ENCODE measurements at regions not wholly inside any gene's neighbourhood (a gene's known extent, or its start where the extent isn't known, plus 50 kb on each side); places are given as distances from the start of the nearest gene placed in this dataset.

DNA sequence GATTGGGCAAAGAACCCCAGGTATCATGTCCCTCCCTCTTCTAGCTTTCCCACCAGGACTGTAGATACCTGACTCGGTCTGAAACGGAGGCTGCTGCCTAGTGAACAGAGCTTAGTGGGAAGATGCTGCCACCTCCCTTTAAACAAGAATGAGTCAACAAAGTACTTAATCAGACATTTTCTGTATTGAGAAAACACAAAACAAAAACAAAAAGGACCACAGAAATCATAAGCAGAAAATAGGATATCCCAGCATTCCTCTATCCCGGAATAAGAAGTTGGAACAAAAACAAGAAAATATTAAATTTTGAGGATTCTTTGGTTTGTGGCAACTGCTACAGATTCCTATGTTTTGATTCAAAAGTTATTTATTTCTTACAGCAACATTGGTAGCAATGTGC lies 51.7 kb upstream of the COL8A1 start:
- Histone ChIP-seq H3K4me3 (ENCODE audit: low read depth, low read length) (no peak overlapping the region), H3K4me1 (ENCODE audit: control insufficient read depth, insufficient read depth, low read length) (no peaks in the 10 kb centered on the region), H3K27ac (ENCODE audit: low read depth, low read length) (no peak overlapping the region), H3K36me3 (ENCODE audit: control insufficient read depth, insufficient read depth, low read length) (no peaks in the 10 kb centered on the region), H3K9me3 (ENCODE audit: control insufficient read depth, insufficient read depth, low read length) (no peaks in the 10 kb centered on the region), H3K9ac (ENCODE audit: low read depth, low read length) (no peak overlapping the region), H3K27me3 (ENCODE audit: control insufficient read depth, insufficient read depth, low read length) (no peaks in the 10 kb centered on the region)

DNA sequence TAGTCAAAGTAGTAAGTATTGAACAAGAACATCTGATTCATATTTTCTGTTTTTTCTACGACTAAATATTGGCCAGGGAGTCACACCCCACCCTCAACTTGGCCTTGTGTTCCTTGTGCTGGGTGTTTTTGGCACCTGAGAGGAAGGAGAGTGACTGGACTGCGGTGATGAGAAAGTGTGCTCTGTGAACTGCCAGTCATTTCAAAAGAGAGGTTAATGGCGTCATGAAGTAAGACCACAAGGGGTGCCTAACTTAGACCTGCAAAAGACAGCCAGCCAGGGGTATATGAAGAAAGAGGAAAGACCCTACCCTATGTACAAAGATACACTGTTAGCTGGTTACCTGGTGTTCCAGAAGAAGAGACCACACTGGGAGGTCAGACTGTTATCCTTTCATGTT lies 58.4 kb upstream of the COL8A1 start:
- Histone ChIP-seq H3K27ac (ENCODE audit: low read depth, low read length) (no peak overlapping the region), H3K27me3 (ENCODE audit: control insufficient read depth, insufficient read depth, low read length) (no peaks in the 10 kb centered on the region), H3K4me3 (ENCODE audit: low read depth, low read length) (no peak overlapping the region), H3K36me3 (ENCODE audit: control insufficient read depth, insufficient read depth, low read length) (no peaks in the 10 kb centered on the region), H3K4me1 (ENCODE audit: control insufficient read depth, insufficient read depth, low read length) (no peaks in the 10 kb centered on the region), H3K9me3 (ENCODE audit: control insufficient read depth, insufficient read depth, low read length) (no peaks in the 10 kb centered on the region), H3K9ac (ENCODE audit: low read depth, low read length) (no peak overlapping the region)

DNA sequence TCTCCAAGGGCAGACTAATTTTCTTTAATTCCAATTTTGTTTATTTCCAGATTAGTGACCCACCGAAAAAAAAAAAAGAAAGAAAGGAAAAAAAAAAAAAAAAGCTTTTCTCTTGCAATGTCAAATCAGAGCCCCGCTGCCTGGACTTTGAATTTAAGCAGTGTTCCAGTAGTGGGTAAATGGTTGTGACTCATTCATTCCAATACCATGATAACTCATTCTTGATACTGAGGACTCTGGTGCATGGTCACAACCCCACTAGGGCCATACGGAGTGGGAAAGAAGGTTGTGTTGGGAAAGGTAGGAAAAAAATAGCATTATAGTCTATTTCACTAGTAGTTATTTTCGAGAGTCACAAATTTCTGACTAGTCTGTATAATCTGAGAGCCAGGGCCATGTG lies 59.1 kb upstream of the COL8A1 start:
- Histone ChIP-seq H3K9me3 (ENCODE audit: control insufficient read depth, insufficient read depth, low read length) (no peaks in the 10 kb centered on the region), H3K9ac (ENCODE audit: low read depth, low read length) (no peak overlapping the region), H3K27ac (ENCODE audit: low read depth, low read length) (no peak overlapping the region), H3K4me3 (ENCODE audit: low read depth, low read length) (no peak overlapping the region), H3K36me3 (ENCODE audit: control insufficient read depth, insufficient read depth, low read length) (no peaks in the 10 kb centered on the region), H3K4me1 (ENCODE audit: control insufficient read depth, insufficient read depth, low read length) (no peaks in the 10 kb centered on the region), H3K27me3 (ENCODE audit: control insufficient read depth, insufficient read depth, low read length) (no peaks in the 10 kb centered on the region)

DNA sequence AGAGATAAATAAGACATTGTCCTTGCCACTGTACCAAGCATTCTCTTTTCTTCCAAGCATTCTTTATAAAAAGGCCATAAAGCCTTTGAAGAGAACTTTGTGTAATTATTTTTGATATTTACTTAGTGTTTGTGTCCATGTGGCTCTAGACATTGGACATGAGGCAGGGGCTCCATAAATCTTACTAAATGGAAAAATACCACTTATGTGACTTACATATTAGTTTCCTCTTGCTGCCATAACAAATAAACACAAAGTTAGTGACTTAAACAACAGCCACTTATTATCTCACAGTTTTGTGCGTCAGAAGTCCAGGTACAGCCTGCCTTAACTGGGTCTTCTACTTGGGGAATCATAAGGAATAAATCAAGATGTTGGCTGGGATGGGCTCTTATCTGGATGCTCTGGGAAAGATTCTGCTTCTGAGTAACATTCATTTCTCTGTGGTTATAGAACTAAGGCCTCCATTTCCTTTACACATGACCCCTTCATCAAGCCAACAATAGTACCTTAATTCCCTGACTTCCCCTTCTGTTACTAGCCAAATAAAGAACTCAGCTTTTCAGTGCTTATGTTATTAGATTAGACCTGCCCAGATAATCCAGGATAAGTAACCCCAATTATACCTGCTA lies 59.9 kb upstream of the COL8A1 start:
- Histone ChIP-seq H3K9ac (ENCODE audit: low read depth, low read length) (no peak overlapping the region), H3K36me3 (ENCODE audit: control insufficient read depth, insufficient read depth, low read length) (no peaks in the 10 kb centered on the region), H3K4me1 (ENCODE audit: control insufficient read depth, insufficient read depth, low read length) (no peaks in the 10 kb centered on the region), H3K4me3 (ENCODE audit: low read depth, low read length) (no peak overlapping the region), H3K9me3 (ENCODE audit: control insufficient read depth, insufficient read depth, low read length) (no peaks in the 10 kb centered on the region), H3K27ac (ENCODE audit: low read depth, low read length) (no peak overlapping the region), H3K27me3 (ENCODE audit: control insufficient read depth, insufficient read depth, low read length) (no peaks in the 10 kb centered on the region)

DNA sequence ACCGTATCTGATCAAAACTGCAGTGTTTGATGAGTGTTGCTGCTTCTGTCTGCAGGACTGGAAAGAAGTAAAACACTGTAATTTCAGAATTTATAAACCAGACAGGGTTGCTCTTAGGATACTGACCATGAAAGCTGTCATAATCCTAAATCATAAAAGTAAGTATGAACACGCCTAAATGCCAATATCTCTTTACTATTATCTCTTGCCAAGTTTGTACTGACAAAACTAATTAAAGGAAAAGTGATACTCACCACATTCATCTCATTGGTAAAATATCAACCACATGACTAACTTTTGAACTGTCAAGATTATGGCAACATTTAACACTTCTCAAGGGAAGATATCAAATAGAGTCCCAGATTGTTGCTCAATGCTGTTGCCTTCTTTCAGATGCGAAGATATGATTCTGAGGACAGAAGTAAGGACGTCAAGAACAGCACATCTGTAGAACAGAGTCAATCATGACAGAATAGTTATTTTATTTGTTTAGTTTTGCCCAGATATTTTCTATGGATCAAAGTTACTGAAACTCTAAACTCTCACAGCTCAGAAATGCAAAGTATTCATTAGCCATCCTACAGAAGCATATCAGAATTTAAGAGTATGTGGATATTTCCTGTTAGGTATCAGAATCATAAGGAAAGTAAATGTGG lies 61.4 kb upstream of the COL8A1 start:
- H3K9ac ChIP-seq (ENCODE audit: low read depth, low read length) = no peak overlapping the region
- H3K36me3 ChIP-seq (ENCODE audit: control insufficient read depth, insufficient read depth, low read length) = no peaks in the 10 kb centered on the region
- H3K27me3 ChIP-seq (ENCODE audit: control insufficient read depth, insufficient read depth, low read length) = no peaks in the 10 kb centered on the region

DNA sequence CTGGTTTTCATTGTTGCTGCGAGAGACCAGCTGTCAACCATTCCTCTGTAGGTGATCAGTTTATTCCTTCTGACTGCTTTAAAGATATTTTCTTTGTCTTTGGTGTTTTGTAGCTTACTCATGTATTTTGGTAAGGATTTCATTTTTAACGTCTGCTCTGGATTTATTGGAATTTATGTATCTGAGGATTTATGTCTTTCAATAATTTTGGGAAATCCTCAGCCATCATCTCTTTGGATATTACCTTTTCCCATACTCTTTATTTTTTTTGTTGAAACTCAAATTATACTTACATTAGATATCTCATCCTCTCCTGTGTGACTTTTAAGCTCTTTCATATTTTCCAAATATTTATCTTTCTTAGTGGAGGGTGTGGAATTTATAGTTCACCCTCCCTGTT lies 62.7 kb upstream of the COL8A1 start:
- no peaks in the 10 kb centered on the region for H3K27me3 ChIP-seq (ENCODE audit: control insufficient read depth, insufficient read depth, low read length)
- H3K36me3 ChIP-seq (ENCODE audit: control insufficient read depth, insufficient read depth, low read length) = no peaks in the 10 kb centered on the region
- H3K4me1 ChIP-seq (ENCODE audit: control insufficient read depth, insufficient read depth, low read length) = no peaks in the 10 kb centered on the region
- H3K27ac ChIP-seq (ENCODE audit: low read depth, low read length) = no peak overlapping the region
- H3K9ac ChIP-seq (ENCODE audit: low read depth, low read length) = no peak overlapping the region
- no peaks in the 10 kb centered on the region for H3K9me3 ChIP-seq (ENCODE audit: control insufficient read depth, insufficient read depth, low read length)
- H3K4me3 ChIP-seq (ENCODE audit: low read depth, low read length) = no peak overlapping the region

More for the DNA sequence above, 61.4 kb upstream of the COL8A1 start:
- no peak overlapping the region for H3K4me3 ChIP-seq (ENCODE audit: low read depth, low read length)
- H3K4me1 ChIP-seq (ENCODE audit: control insufficient read depth, insufficient read depth, low read length) = no peaks in the 10 kb centered on the region
- no peak overlapping the region for H3K27ac ChIP-seq (ENCODE audit: low read depth, low read length)
- H3K9me3 ChIP-seq (ENCODE audit: control insufficient read depth, insufficient read depth, low read length) = no peaks in the 10 kb centered on the region

DNA sequence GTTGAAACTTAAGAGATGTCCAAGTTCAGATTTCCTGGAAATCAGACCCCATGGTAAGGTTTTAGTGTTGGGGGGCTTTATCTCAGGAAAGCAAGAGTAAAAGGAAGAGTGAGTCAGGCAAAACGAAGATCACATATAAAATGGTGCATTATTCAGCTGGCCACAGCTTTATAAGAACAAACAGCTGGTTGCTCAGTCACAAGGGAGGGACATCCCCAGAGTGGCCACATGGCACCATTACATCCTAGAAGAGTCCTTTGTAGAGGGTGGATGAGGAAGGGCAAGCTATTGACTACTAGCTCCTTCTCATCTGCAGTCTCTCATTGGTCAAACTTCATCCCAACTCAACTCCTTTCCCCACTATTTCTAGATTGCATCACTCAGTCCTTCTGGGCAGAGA lies 68.3 kb upstream of the COL8A1 start:
- Histone ChIP-seq H3K36me3 (ENCODE audit: control insufficient read depth, insufficient read depth, low read length) (no peaks in the 10 kb centered on the region), H3K9ac (ENCODE audit: low read depth, low read length) (no peak overlapping the region), H3K4me3 (ENCODE audit: low read depth, low read length) (no peak overlapping the region), H3K27me3 (ENCODE audit: control insufficient read depth, insufficient read depth, low read length) (no peaks in the 10 kb centered on the region), H3K9me3 (ENCODE audit: control insufficient read depth, insufficient read depth, low read length) (no peaks in the 10 kb centered on the region), H3K27ac (ENCODE audit: low read depth, low read length) (no peak overlapping the region), H3K4me1 (ENCODE audit: control insufficient read depth, insufficient read depth, low read length) (no peaks in the 10 kb centered on the region)

DNA sequence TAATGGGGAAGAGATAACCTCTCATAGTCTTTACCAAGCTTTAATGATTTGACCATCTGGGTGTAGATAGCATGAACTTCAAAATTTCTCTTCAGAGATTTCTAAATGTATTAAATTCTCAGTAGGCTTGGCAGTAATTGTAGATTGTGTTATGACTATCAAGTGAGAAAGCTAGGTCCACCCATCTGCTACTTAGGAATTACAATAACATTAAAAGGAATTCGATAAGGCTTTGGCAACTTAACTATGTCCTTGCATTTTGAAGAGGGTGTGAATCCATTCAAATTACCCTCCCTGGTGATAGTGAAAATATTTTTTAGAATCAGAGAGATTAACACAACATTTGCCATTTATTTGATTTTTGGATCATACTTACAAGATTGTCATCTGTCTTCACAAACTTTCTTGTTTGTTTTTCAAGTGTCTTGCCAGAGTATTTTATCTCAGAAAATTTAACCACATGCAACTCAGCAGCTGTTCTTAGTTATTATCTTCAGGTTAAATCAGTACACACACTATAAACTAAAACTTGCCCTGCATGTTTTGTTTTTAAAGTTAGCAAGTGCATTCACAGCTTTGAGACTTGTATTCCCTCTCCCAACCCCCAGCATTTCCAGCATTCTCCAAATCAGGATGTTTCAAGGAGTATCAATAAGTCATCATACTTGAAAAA lies 69.6 kb upstream of the COL8A1 start:
- H3K4me1 ChIP-seq (ENCODE audit: control insufficient read depth, insufficient read depth, low read length) = no peaks in the 10 kb centered on the region
- no peak overlapping the region for H3K27ac ChIP-seq (ENCODE audit: low read depth, low read length)
- H3K4me3 ChIP-seq (ENCODE audit: low read depth, low read length) = no peak overlapping the region
- H3K36me3 ChIP-seq (ENCODE audit: control insufficient read depth, insufficient read depth, low read length) = no peaks in the 10 kb centered on the region
- H3K9ac ChIP-seq (ENCODE audit: low read depth, low read length) = no peak overlapping the region
- H3K27me3 ChIP-seq (ENCODE audit: control insufficient read depth, insufficient read depth, low read length) = no peaks in the 10 kb centered on the region
- H3K9me3 ChIP-seq (ENCODE audit: control insufficient read depth, insufficient read depth, low read length) = no peaks in the 10 kb centered on the region

DNA sequence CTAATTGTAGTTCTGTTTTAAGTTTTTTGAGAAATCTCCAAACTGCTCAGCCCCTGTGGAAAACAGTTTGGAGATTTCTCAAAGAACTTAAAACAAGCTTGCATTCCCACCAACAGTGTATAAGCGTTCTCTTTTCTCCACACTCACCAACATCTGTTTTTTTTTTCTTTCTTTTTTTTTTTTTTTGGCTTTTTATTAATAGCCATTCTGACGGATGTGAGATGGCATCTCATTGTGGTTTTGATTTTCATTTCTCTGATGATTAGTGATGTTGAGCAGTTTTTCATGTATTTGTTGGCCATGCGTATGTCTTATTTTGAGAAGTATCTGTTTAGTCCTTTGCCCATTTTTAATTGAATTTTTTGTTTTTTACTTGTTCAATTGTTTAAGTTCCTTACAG lies 73.1 kb upstream of the COL8A1 start:
- Histone ChIP-seq H3K36me3 (ENCODE audit: control insufficient read depth, insufficient read depth, low read length) (no peaks in the 10 kb centered on the region), H3K4me1 (ENCODE audit: control insufficient read depth, insufficient read depth, low read length) (no peaks in the 10 kb centered on the region), H3K27me3 (ENCODE audit: control insufficient read depth, insufficient read depth, low read length) (no peaks in the 10 kb centered on the region), H3K27ac (ENCODE audit: low read depth, low read length) (no peak overlapping the region), H3K9me3 (ENCODE audit: control insufficient read depth, insufficient read depth, low read length) (no peaks in the 10 kb centered on the region), H3K9ac (ENCODE audit: low read depth, low read length) (no peak overlapping the region), H3K4me3 (ENCODE audit: low read depth, low read length) (no peak overlapping the region)

DNA sequence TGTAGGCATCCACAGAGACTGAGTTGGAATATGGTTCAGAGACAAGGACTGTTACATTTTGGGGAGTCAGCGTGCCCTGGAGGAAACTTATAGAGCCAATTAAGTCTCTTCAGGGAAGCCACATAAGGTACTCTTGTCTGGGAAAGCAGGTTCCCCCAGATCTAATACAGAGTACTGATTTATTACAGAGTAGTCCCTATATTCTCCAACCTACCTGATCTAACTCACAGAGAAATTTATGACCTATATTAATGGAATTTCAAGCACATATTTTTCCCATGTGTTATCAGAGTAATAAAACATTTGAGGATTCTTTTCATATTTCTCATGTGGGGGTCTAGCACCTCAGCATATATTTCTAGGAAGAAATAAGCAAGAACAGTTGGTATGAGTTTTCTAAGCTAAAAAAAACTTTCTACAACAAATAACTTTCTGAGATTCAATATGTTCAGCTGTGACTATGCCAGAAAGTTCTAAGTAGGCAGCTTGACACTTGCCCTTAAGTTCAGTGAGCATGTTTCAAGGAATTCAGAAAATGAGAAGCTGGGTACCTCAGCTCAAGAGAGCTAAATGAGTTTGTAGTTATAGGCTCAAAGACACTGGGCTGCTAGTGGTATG lies 75.3 kb upstream of the COL8A1 start:
- Histone ChIP-seq H3K27me3 (ENCODE audit: control insufficient read depth, insufficient read depth, low read length) (no peaks in the 10 kb centered on the region), H3K9me3 (ENCODE audit: control insufficient read depth, insufficient read depth, low read length) (no peaks in the 10 kb centered on the region), H3K36me3 (ENCODE audit: control insufficient read depth, insufficient read depth, low read length) (no peaks in the 10 kb centered on the region), H3K4me3 (ENCODE audit: low read depth, low read length) (no peak overlapping the region), H3K4me1 (ENCODE audit: control insufficient read depth, insufficient read depth, low read length) (no peaks in the 10 kb centered on the region), H3K27ac (ENCODE audit: low read depth, low read length) (no peak overlapping the region), H3K9ac (ENCODE audit: low read depth, low read length) (no peak overlapping the region)

DNA sequence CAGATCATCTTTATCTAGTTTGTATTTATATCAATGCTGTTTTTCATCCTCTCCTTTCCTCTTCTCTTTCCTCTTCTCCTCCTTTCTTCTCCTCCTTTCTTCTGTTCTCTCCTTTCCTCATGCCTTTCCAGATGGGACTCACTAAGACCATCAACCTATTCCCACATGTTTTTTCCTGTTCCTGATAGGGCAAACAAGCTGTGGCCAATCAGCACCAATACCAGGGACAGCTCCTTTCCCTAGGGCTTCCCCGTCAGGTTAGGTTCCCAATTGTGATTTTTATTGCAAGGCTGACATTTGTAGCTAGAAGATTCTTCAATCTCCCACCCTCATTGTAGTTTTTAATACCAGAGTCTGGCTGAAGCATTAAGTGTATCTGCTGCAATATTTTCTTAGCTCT lies 76.3 kb upstream of the COL8A1 start:
- Histone ChIP-seq H3K4me3 (ENCODE audit: low read depth, low read length) (no peak overlapping the region), H3K9ac (ENCODE audit: low read depth, low read length) (no peak overlapping the region), H3K27me3 (ENCODE audit: control insufficient read depth, insufficient read depth, low read length) (no peaks in the 10 kb centered on the region), H3K27ac (ENCODE audit: low read depth, low read length) (no peak overlapping the region), H3K36me3 (ENCODE audit: control insufficient read depth, insufficient read depth, low read length) (no peaks in the 10 kb centered on the region), H3K9me3 (ENCODE audit: control insufficient read depth, insufficient read depth, low read length) (no peaks in the 10 kb centered on the region), H3K4me1 (ENCODE audit: control insufficient read depth, insufficient read depth, low read length) (no peaks in the 10 kb centered on the region)

All from HUES48 (cell line).